Loucy (cell line): ENCODE measurements at regions not wholly inside any gene's neighbourhood (a gene's known extent, or its start where the extent isn't known, plus 50 kb on each side); places are given as distances from the start of the nearest gene placed in this dataset.

Source experiments
- H2AFZ ChIP-seq: fragments of 200-600 bp; sonication (generic); 2 replicates; pipeline ENCODE4 v1.6.0; 2016; ENCODE audit warnings: antibody characterized with exemption, mild to moderate bottlenecking, low read length, moderate library complexity
- H3F3A ChIP-seq: fragments of 200-600 bp; 2 replicates; pipeline ENCODE4 v1.6.0; 2016; ENCODE audit warnings: antibody characterized with exemption, low read depth, mild to moderate bottlenecking
- H3K27me3 ChIP-seq: fragments of 200-600 bp; sonication (generic); 2 replicates; pipeline ENCODE4 v1.6.1; 2014; ENCODE audit warnings: low read length, mild to moderate bottlenecking; ENCODE audit not compliant: insufficient read depth, poor library complexity, severe bottlenecking
- H3K36me3 ChIP-seq: fragments of 200-600 bp; sonication (generic); 2 replicates; pipeline ENCODE4 v1.6.1; 2016; ENCODE audit warnings: low read length; ENCODE audit not compliant: insufficient read depth
- H3K4me1 ChIP-seq: fragments of 200-600 bp; sonication (generic); 2 replicates; pipeline ENCODE4 v1.5.1; 2014; ENCODE audit warnings: low read length, mild to moderate bottlenecking; ENCODE audit not compliant: insufficient read depth, poor library complexity, severe bottlenecking
- H3K4me2 ChIP-seq: fragments of 200-600 bp; sonication (generic); 2 replicates; pipeline ENCODE4 v1.6.0; 2014; ENCODE audit warnings: antibody characterized with exemption, low read length, low read depth, mild to moderate bottlenecking; ENCODE audit not compliant: poor library complexity, severe bottlenecking
- H3K4me3 ChIP-seq: fragments of 200-600 bp; sonication (generic); 2 replicates; pipeline ENCODE4 v1.5.1; 2014; ENCODE audit warnings: low read length, mild to moderate bottlenecking, mixed read lengths; ENCODE audit not compliant: poor library complexity, severe bottlenecking
- H3K79me2 ChIP-seq: fragments of 200-600 bp; sonication (generic); 2 replicates; pipeline ENCODE4 v1.6.1; 2014; ENCODE audit warnings: low read length; ENCODE audit not compliant: insufficient read depth
- H3K9ac ChIP-seq: fragments of 200-600 bp; sonication (generic); 2 replicates; pipeline ENCODE4 v1.6.0; 2014; ENCODE audit warnings: mild to moderate bottlenecking, low read depth, low read length, moderate library complexity; ENCODE audit not compliant: poor library complexity, severe bottlenecking
- H3K9me2 ChIP-seq: fragments of 200-600 bp; sonication (generic); replicated peaks from 2 replicates; pipeline ENCODE4 v1.6.1; 2016; ENCODE audit warnings: low read depth, low read length, mixed read lengths
- H3K9me3 ChIP-seq: fragments of 200-600 bp; sonication (generic); 2 replicates; pipeline ENCODE4 v1.6.1; 2014; ENCODE audit warnings: mild to moderate bottlenecking, antibody characterized with exemption, low read length, low read depth; ENCODE audit not compliant: insufficient read depth
- H4K20me1 ChIP-seq: fragments of 200-600 bp; sonication (generic); 2 replicates; pipeline ENCODE4 v1.6.0; 2014; ENCODE audit warnings: antibody characterized with exemption, low read length, mild to moderate bottlenecking; ENCODE audit not compliant: insufficient read depth, poor library complexity, severe bottlenecking
- CTCF ChIP-seq: fragments of 200-600 bp; sonication (generic); conservative IDR thresholded peaks from 2 replicates; pipeline ENCODE4 v1.5.1; 2014; ENCODE audit warnings: mild to moderate bottlenecking, antibody characterized with exemption, low read length
- EZH2phosphoT487 ChIP-seq: fragments of 200-600 bp; IDR thresholded peaks from 2 replicates; pipeline ENCODE4 v1.6.1; 2018; ENCODE audit warnings: antibody characterized with exemption, mild to moderate bottlenecking, moderate library complexity, borderline replicate concordance

DNA sequence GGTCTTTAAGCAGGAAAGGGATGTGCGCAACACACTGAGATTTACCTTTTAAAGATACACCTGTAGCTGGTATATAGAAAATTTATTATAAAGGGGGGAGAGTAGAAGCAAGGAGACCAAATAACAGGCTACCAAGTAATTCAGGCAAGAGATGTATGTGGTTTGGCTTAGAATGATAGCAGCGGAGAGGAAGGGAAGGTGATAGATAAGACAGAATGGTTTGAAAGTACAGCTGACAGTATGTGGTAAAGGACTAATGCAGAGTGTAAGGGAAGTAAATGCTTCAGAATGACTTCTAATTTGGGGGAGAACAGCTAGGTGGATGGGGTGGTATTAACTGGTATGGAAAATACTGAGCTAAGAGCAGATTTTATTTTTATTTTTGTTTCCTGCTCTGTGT, 308.9 kb downstream of the ANTXR2 start:
- no peak overlapping the region for H3K4me2 ChIP-seq
- H3K9me2 ChIP-seq: no peaks in the 10 kb centered on the region
- H3F3A ChIP-seq: no peaks in the 10 kb centered on the region
- H2AFZ ChIP-seq: no peak overlapping the region
- H3K79me2 ChIP-seq: no peaks in the 10 kb centered on the region
- H3K4me3 ChIP-seq: no peak overlapping the region
- TF ChIP-seq EZH2phosphoT487 (no peak), CTCF (no peak)
- no peaks in the 10 kb centered on the region for H3K27me3 ChIP-seq
- H3K4me1 ChIP-seq: peaks cover 8% of the 10 kb centered on the region
- peaks cover 11% of the 10 kb centered on the region; the same call in 1 of the 2 replicates for H3K9me3 ChIP-seq
- H4K20me1 ChIP-seq: no peaks in the 10 kb centered on the region
- no peaks in the 10 kb centered on the region for H3K36me3 ChIP-seq
- H3K9ac ChIP-seq: no peak overlapping the region

DNA sequence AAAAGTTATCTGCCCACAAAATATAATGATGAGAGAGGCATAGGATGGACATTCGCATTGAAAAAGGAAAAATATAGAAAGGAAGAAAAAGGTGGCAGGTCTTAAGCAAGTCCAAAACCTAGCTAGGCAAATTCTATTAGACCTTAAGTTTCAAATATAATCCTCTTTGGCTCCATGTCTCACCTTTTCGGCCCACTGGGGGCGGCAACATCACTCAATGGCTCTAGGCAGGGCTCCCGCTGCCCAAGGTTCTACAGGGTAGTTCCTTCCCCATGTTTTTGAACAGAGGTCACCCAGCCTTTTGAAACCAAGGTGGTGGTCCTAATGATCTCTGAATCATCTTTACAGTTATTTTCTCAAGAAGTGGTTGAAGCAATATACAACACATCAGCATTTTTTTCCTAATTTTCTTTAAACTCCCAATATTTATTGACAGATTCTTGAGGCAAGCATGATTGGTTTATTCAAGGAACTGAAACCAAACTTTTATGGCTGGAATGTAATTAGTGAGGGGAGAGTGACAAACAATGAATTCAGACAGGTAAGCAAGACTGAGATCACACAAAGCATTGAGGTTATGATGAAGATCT, 309.4 kb downstream of the ANTXR2 start:
- no peaks in the 10 kb centered on the region for H3F3A ChIP-seq
- TF ChIP-seq EZH2phosphoT487 (no peak), CTCF (no peak)
- H3K79me2 ChIP-seq: no peaks in the 10 kb centered on the region

DNA sequence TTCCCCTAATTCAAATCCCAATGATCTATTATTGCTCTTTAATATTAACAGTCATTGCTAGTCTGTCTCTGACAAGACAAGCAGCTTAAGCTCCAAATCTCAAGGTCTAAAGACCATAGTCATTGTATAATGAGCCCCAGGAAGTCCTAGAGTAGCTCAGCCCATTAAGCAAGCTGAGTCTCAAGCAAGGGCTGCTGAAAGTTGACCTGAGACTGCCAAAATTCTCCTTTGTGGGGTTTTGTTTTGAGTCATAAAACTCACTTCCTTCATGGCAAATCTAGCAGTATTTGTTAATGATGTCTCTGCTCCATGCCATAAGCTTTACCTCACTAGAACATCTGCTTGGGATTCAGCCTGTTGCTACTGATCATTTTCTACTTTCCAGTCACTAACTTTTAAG, 313.2 kb downstream of the ANTXR2 start:
- TF ChIP-seq EZH2phosphoT487 (no peak), CTCF (no peak)
- no peaks in the 10 kb centered on the region for H4K20me1 ChIP-seq
- H3K9ac ChIP-seq: no peak overlapping the region

More for the DNA sequence above, 309.4 kb downstream of the ANTXR2 start:
- Histone ChIP-seq H3K9me2 (no peaks in the 10 kb centered on the region), H4K20me1 (no peaks in the 10 kb centered on the region), H3K4me1 (peaks cover 8% of the 10 kb centered on the region), H3K4me2 (no peak overlapping the region), H3K36me3 (no peaks in the 10 kb centered on the region), H2AFZ (no peak overlapping the region), H3K9me3 (peaks cover 10% of the 10 kb centered on the region; the same call in 1 of the 2 replicates), H3K27me3 (no peaks in the 10 kb centered on the region), H3K9ac (no peak overlapping the region), H3K4me3 (no peak overlapping the region)

More for the DNA sequence above, 313.2 kb downstream of the ANTXR2 start:
- H3K9me3 ChIP-seq: no peaks in the 10 kb centered on the region
- H3K27me3 ChIP-seq: no peaks in the 10 kb centered on the region
- H3F3A ChIP-seq: no peaks in the 10 kb centered on the region
- H3K9me2 ChIP-seq: no peaks in the 10 kb centered on the region
- peaks cover 8% of the 10 kb centered on the region for H3K4me1 ChIP-seq
- H3K79me2 ChIP-seq: no peaks in the 10 kb centered on the region
- no peak overlapping the region for H3K4me3 ChIP-seq
- H3K36me3 ChIP-seq: no peaks in the 10 kb centered on the region
- H2AFZ ChIP-seq: no peak overlapping the region
- H3K4me2 ChIP-seq: no peak overlapping the region
